ENCODE measurements at regions not wholly inside any gene's neighbourhood (a gene's known extent, or its start where the extent isn't known, plus 50 kb on each side); places are given as distances from the start of the nearest gene placed in this dataset.

- TF ChIP-seq CSDE1 (IDR thresholded peaks at IDR 0.05): no peak
- TF ChIP-seq CTCF (IDR thresholded peaks at IDR 0.05 in 2 of 3, conservative IDR thresholded peaks at IDR 0.05 in 1 of 3; ENCODE audit: insufficient read depth in 2 of 3, low read depth in 1 of 3, low read length in 3 of 3): no peak
- TF ChIP-seq CBX8 (IDR thresholded peaks at IDR 0.05; ENCODE audit: borderline replicate concordance, extremely low read depth, low read depth, low read length, poor library complexity, severe bottlenecking): no peak
- no peak for TF ChIP-seq FIP1L1 (IDR thresholded peaks at IDR 0.05; ENCODE audit: low read depth, low read length, poor library complexity, severe bottlenecking)
- no peak for TF ChIP-seq ZNF76 (CRISPR knock-in tag; IDR thresholded peaks at IDR 0.05; ENCODE audit: borderline replicate concordance)
- TF ChIP-seq TAF7 (tag; IDR thresholded peaks at IDR 0.05): no peak
- TF ChIP-seq NRF1 (conservative IDR thresholded peaks at IDR 0.05 in 1 of 2, IDR thresholded peaks at IDR 0.05 in 1 of 2): no peak
- TF ChIP-seq MXI1 (IDR thresholded peaks at IDR 0.05; ENCODE audit: low read depth, low read length): no peak
These were observed 58.2 kb upstream of the RPS23 start for GRCh38 chr5:82336226-82336958.
